ENCODE measurements at regions not wholly inside any gene's neighbourhood (a gene's known extent, or its start where the extent isn't known, plus 50 kb on each side); places are given as distances from the start of the nearest gene placed in this dataset.
"Not testable (repeated sequence)": the region's sequence is repeated elsewhere in the genome, so short reads cannot be mapped to it uniquely, and the experiment has no call there.

DNA sequence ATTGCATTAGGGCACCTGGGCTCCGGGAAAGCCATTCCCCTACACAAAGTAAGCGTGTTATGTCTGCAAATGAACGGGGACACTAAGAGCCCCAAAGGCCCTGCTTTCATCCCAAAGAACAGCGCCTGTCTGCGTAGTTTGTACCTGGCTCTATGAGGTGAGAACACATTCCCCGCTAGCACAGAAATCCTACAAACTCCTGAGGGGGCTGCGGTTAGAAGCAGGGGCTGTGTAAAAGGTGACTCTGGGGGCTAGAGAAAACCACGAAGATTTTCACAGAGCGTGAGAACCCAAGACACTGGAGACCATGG lies 95.2 kb downstream of the PPIAL4G start:
- TF ChIP-seq, protein P1, sequence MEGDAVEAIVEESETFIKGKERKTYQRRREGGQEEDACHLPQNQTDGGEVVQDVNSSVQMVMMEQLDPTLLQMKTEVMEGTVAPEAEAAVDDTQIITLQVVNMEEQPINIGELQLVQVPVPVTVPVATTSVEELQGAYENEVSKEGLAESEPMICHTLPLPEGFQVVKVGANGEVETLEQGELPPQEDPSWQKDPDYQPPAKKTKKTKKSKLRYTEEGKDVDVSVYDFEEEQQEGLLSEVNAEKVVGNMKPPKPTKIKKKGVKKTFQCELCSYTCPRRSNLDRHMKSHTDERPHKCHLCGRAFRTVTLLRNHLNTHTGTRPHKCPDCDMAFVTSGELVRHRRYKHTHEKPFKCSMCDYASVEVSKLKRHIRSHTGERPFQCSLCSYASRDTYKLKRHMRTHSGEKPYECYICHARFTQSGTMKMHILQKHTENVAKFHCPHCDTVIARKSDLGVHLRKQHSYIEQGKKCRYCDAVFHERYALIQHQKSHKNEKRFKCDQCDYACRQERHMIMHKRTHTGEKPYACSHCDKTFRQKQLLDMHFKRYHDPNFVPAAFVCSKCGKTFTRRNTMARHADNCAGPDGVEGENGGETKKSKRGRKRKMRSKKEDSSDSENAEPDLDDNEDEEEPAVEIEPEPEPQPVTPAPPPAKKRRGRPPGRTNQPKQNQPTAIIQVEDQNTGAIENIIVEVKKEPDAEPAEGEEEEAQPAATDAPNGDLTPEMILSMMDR (conservative IDR thresholded peaks at IDR 0.05): not testable (repeated sequence)
- TF ChIP-seq ZFX (IDR thresholded peaks at IDR 0.05): not testable (repeated sequence)

Data from C4-2B (cell line).